RPMI7951 (cell line): ENCODE measurements at regions not wholly inside any gene's neighbourhood (a gene's known extent, or its start where the extent isn't known, plus 50 kb on each side); places are given as distances from the start of the nearest gene placed in this dataset.
"Not testable (repeated sequence)": the region's sequence is repeated elsewhere in the genome, so short reads cannot be mapped to it uniquely, and the experiment has no call there.

Source experiments
- DNase-seq: peaks from one replicate; pipeline ENCODE4 v3.0.0-alpha.2; 2012; ENCODE audit warnings: low read depth

- DNase-seq: no peak
These were observed 79.2 kb upstream of the CEP126 start for GRCh38 chr11:101835506-101836063.

- DNase-seq: not testable (repeated sequence)
These were observed 84.3 kb upstream of the CEP126 start for GRCh38 chr11:101830475-101830874.

- DNase-seq: no peak
These were observed 89.3 kb upstream of the CEP126 start for GRCh38 chr11:101825531-101825930.

GRCh38 chr11:101817581-101817980, 97.2 kb upstream of the CEP126 start:
- DNase-seq: no peak

- no peak for DNase-seq
These were observed 98.2 kb upstream of the CEP126 start for GRCh38 chr11:101816613-101817012.

GRCh38 chr11:101812546-101812945, 102.3 kb upstream of the CEP126 start:
- DNase-seq: no peak

GRCh38 chr11:101810546-101810945, 104.3 kb upstream of the CEP126 start:
- DNase-seq: no peak

GRCh38 chr11:101807531-101807930, 107.3 kb upstream of the CEP126 start:
- no peak for DNase-seq

- no peak for DNase-seq
These were observed 111.2 kb upstream of the CEP126 start for GRCh38 chr11:101803651-101804050.

GRCh38 chr11:101797335-101797734, 117.5 kb upstream of the CEP126 start:
- peak; percentile 14 for DNase-seq

GRCh38 chr11:101792814-101793213, 122.0 kb upstream of the CEP126 start:
- DNase-seq: no peak

- DNase-seq: no peak
These were observed 127.9 kb upstream of the CEP126 start for GRCh38 chr11:101786916-101787315.

- DNase-seq: no peak
These were observed 128.4 kb upstream of the CEP126 start for GRCh38 chr11:101786421-101786820.

GRCh38 chr11:101779167-101779566, 135.6 kb upstream of the CEP126 start:
- not testable (repeated sequence) for DNase-seq

GRCh38 chr11:101777476-101777875, 137.3 kb upstream of the CEP126 start:
- DNase-seq: no peak

- no peak for DNase-seq
These were observed 139.8 kb upstream of the CEP126 start for GRCh38 chr11:101775033-101775432.

GRCh38 chr11:101770648-101771047, 144.2 kb upstream of the CEP126 start:
- no peak for DNase-seq

- no peak for DNase-seq
These were observed 148.9 kb upstream of the CEP126 start for GRCh38 chr11:101765932-101766331.

- no peak for DNase-seq
These were observed 154.9 kb upstream of the CEP126 start for GRCh38 chr11:101759771-101760450.

- no peak for DNase-seq
These were observed 157.1 kb upstream of the CEP126 start for GRCh38 chr11:101757741-101758140.

GRCh38 chr11:101748572-101749344, 165.0 kb upstream of the TRPC6 start:
- no peak for DNase-seq

GRCh38 chr11:101745756-101746155, 161.9 kb upstream of the TRPC6 start:
- DNase-seq: no peak

- no peak for DNase-seq
These were observed 160.0 kb upstream of the TRPC6 start for GRCh38 chr11:101743828-101744227.
